Mesodermal cell (in vitro differentiated cells): ENCODE measurements at regions not wholly inside any gene's neighbourhood (a gene's known extent, or its start where the extent isn't known, plus 50 kb on each side); places are given as distances from the start of the nearest gene placed in this dataset.

Experiments used
- H3K27ac ChIP-seq: 2 replicates; pipeline ENCODE4 v1.7.0; 2013; ENCODE audit warnings: mild to moderate bottlenecking, low read depth, low read length, moderate library complexity; ENCODE audit not compliant: severe bottlenecking
- H3K36me3 ChIP-seq: 2 replicates; pipeline ENCODE4 v1.7.1; 2013; ENCODE audit warnings: mild to moderate bottlenecking, low read length, moderate library complexity; ENCODE audit not compliant: control insufficient read depth, insufficient read depth
- H3K4me1 ChIP-seq: one replicate; pipeline ENCODE4 v1.7.1; 2013; ENCODE audit warnings: mild to moderate bottlenecking, low read length; ENCODE audit not compliant: insufficient read depth, control insufficient read depth, poor library complexity, severe bottlenecking
- H3K4me3 ChIP-seq: 2 replicates; pipeline ENCODE4 v1.7.0; 2013; ENCODE audit warnings: low read length, control low read depth, mild to moderate bottlenecking; ENCODE audit not compliant: insufficient read depth, poor library complexity, severe bottlenecking; ENCODE audit errors: extremely low read depth
- H3K9me3 ChIP-seq: 2 replicates; pipeline ENCODE4 v1.7.1; 2013; ENCODE audit warnings: mild to moderate bottlenecking, low read length, moderate library complexity; ENCODE audit not compliant: control insufficient read depth
- WGBS, 2 experiments: methylation state at CpG; one replicate each; pipeline ENCODE4 v1.1.5; 2013; ENCODE audit warnings: missing lambda C conversion rate in 2 of 2; ENCODE audit not compliant: insufficient coverage in 2 of 2; 5-methylcytosine and 5-hydroxymethylcytosine counted together

DNA sequence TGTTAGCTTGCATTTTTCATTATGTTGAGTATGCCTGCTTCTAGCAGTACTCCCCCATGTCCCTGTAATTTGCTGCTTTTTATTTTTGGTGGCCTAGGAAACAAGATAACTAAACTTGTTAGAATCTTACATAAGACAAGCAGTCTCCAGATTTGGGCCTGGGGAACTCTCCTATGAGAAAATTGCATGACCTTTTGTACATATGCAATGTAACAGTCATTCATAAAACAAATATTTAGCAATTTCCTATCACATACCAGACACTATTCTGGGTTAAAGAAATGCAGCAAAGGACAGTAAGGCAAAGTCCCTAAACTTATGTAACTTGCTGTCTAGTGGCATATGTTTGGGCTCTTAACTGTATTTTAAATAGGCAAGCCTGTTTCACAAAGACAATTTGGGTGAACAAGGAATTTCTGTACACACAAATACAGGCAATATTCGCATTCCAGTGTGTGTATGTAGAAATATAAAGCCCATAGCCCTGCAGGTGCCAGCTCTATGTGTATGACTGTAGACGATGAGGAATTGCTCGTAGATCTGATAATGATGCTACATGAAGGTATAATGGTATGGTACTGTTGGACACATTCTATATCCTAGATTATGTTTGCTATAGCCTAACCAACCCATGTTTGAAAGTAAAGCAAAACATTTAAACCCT is 305.2 kb upstream of the CITED2 start:
- Histone ChIP-seq H3K27ac (no peak overlapping the region), H3K4me1 (no peaks in the 10 kb centered on the region), H3K9me3 (no peaks in the 10 kb centered on the region), H3K36me3 (no peaks in the 10 kb centered on the region), H3K4me3 (no peak overlapping the region)
- WGBS, 2 experiments = 100% methylated on average over 2 of the region's 3 CpGs; no CpG with 5 or more reads in 1 of the 2 experiments

DNA sequence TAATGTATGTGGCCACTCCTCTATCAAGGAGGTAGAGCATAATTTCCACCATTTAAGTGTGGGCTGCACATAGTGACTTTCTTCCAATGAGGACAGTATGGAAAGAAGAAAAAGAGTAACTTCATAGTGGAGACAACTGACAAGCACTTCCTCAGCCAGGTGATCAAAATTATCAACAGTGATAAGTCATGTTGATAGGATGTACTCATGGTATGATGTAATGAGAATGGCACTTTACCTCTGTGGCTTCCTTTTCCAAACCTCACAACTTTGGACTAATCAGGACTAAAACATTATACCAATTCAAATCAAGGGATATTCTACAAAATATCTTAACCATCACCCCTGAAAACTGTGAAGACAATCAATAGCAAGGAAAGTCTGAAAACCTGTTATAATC is 302.3 kb upstream of the CITED2 start:
- H3K27ac ChIP-seq = no peak overlapping the region
- H3K36me3 ChIP-seq = no peaks in the 10 kb centered on the region
- H3K9me3 ChIP-seq = no peaks in the 10 kb centered on the region
- H3K4me1 ChIP-seq = no peaks in the 10 kb centered on the region
- no peak overlapping the region for H3K4me3 ChIP-seq

DNA sequence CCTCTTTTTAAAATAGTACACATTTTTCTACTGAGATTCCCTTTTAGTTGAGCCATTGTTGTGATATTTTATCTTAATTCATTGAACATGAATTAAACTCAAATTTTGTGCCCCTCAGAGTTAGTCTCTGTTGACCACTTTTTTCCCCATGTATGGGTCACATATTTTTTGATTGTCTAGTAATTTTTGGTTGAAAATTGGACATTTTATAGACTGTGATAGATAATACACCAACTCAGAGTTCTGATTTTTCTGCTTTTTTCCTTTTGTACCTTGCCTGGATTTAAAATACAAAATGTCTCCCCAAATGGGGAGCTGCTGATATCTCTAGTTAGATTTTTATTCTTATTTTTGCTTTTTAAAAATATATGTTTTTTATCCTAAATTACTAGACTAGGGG is 291.8 kb upstream of the CITED2 start:
- H3K9me3 ChIP-seq = no peaks in the 10 kb centered on the region
- no peaks in the 10 kb centered on the region for H3K36me3 ChIP-seq
- H3K4me1 ChIP-seq = no peaks in the 10 kb centered on the region
- H3K4me3 ChIP-seq = no peak overlapping the region
- H3K27ac ChIP-seq = no peak overlapping the region

DNA sequence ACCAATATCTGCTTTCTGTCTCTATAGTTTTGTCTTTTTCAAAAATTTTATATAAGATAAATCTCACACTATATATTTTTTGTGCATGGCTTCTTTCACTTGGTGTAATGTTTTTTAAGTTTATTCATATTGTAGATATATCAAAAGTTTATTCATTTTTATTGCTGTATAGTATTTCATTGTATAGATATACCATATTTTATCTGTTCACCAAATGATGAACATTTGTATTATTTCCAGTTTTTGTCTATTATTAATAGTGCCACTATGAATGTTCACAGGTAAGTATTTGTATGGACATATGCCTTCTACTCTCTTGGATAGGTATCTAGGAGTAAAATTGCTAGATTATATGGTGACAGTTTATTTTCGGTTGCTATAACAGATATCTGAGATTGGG is 289.5 kb upstream of the CITED2 start:
- no peaks in the 10 kb centered on the region for H3K4me1 ChIP-seq
- no peaks in the 10 kb centered on the region for H3K9me3 ChIP-seq
- no peak overlapping the region for H3K4me3 ChIP-seq
- WGBS, 2 experiments = 100% methylated on average over 1 of the region's 1 CpG
- H3K27ac ChIP-seq = no peak overlapping the region
- no peaks in the 10 kb centered on the region for H3K36me3 ChIP-seq

DNA sequence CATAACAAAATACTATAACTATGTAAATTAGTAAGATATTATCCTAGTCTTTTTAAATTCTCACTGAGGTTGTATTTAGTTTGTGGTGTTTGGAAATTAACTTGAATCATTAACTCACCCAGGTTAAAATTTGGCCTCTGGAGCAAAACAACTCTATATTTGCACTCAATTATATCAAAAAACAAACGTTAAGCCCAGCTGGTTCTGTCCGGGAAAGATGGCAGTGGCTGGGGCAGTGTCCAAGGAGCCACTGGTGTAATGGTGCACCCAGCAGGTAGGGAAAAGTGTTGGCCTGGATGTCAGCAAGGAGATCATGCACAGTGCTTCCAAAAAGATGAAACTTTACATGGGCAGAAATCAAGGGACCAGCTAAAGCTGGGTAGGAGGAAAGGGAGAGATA is 285.3 kb upstream of the CITED2 start:
- WGBS, 2 experiments = 92 to 100% methylated on average over 1 to 2 of the region's 2 CpGs
- no peak overlapping the region for H3K4me3 ChIP-seq
- H3K4me1 ChIP-seq = no peaks in the 10 kb centered on the region
- no peaks in the 10 kb centered on the region for H3K9me3 ChIP-seq
- H3K36me3 ChIP-seq = no peaks in the 10 kb centered on the region
- H3K27ac ChIP-seq = no peak overlapping the region

DNA sequence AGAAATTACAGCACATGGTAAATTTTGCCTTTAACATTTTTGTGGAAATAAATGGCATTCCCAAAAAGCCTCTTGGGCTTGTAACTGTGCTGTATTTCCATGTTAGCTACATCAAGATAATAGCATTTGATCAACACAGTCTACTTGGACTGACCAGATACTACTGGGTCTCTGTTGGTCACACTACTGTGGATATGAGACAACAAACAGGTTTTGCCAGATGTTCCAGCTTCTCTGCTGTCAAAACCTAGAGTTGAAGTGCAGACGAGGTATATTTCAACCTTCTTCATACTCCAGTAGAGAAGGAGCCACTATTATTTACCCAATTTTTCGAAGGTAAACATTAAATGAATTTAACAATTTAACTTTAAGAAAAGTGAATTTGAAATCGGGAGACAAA is 284.7 kb upstream of the CITED2 start:
- WGBS, 2 experiments = no CpG with 5 or more reads among the region's 3 CpGs
- no peaks in the 10 kb centered on the region for H3K36me3 ChIP-seq

DNA sequence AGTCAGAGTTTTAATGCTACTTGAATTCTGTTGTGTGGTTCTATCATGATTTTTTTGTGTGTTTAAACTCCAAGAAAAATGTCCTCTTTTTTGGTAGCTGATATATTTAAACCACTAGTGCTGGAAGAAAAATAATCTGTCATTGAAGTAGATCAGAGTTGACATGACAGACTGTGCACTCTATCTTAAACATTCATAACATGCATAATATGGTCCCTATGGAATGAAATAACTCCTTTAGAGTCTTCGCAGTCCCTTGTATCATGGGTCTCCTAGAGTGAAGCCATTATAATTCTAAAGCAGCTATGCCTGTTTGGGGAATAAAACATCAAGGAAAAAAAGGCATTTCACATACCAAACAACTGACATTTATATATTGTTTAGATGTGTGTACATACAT is 282.7 kb upstream of the CITED2 start:
- H3K4me3 ChIP-seq = no peak overlapping the region
- no peaks in the 10 kb centered on the region for H3K4me1 ChIP-seq
- no CpG with 5 or more reads among the region's 1 CpG for WGBS, 2 experiments
- no peak overlapping the region for H3K27ac ChIP-seq
- no peaks in the 10 kb centered on the region for H3K36me3 ChIP-seq
- no peaks in the 10 kb centered on the region for H3K9me3 ChIP-seq

More for the DNA sequence above, 284.7 kb upstream of the CITED2 start:
- no peak overlapping the region for H3K27ac ChIP-seq
- H3K4me3 ChIP-seq = no peak overlapping the region
- no peaks in the 10 kb centered on the region for H3K4me1 ChIP-seq
- H3K9me3 ChIP-seq = no peaks in the 10 kb centered on the region

DNA sequence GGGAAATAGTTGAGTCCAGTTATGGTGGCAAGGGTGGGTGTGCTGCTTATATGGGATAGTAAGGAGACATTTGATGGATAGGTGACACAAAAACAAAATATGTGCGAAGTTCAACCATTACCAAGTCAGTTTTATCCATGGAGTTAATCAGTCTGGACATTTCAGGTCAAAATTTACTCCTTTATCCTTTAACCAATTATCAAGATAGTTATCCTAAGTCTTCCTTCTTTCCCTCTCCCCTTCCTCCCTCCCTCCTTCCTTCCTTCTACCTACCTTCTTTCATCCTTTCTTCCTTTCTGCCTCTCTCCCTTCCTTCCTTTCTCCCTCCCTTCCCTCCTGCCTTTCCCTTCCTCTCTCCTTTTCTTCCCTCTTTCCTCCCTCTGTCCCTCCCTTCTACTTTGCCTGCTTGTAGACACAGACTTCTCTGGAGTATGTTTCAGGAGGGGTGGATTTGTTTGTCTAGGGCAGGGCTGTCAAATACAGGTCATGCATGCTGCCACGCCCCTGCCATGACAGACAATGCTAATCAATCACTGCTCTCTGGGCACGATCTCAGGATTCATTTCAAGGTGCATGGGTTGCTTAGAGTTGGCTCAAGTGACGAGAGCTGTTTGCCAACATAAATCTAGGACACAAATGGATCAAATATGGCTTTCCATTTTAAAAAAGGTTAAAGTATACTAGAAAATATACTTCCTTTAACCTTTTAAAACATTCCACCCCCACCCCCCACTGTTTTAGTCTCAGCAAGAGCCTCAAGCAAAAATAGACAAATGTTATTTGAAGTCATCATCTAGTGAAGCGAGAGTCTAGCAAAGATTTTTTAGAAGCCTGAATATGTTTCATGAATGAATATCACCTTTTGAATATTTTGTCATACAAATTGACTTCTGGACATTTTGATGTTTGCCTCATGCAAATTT is 281.6 kb upstream of the CITED2 start:
- Histone ChIP-seq H3K9me3 (no peaks in the 10 kb centered on the region), H3K27ac (no peak overlapping the region), H3K4me3 (no peak overlapping the region), H3K36me3 (no peaks in the 10 kb centered on the region), H3K4me1 (no peaks in the 10 kb centered on the region)
- 70 to 90% methylated on average over 2 to 3 of the region's 5 CpGs for WGBS, 2 experiments

DNA sequence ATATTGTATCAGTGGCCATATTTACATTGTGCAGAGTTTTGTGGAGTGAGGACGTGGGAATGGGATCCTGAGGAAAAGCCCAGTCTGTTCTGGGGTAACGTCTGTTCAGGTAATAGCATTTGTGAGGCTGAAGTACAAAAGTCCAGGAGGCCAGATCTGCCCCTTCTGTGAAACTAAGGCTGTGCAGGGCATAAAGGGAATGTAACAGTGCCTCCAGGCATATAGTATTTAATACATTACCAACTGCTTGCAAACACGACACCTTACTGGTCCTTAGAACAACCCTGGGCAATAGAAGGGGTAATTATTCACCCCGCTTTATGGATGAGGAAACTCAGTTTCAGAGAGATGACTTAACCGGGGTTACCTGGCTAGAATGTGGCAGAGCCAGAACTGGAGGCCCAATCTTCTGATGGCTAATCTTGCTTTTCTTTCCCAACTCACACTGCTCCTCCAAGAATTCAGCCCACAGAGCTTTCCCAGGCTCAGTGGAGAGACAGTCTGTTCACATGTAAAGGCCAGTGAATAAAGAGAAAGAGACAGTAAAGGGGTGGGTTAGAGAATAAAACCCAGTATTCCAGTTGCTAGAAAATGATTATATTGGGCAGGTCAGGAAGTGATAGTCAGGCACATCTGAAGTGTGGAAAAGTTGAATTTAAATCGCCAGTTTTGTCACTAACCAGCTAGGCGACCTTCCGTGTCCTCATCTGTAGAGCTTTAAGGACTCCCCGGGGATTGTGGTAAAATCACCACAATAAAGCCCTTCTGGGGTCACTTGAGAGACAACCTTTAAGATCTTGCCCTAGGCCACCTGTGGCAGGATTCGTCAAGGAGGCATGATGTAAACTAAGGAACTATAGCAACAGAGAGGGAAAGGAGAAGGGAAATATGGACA is 280.7 kb upstream of the CITED2 start:
- Histone ChIP-seq H3K4me1 (no peaks in the 10 kb centered on the region), H3K4me3 (no peak overlapping the region), H3K36me3 (no peaks in the 10 kb centered on the region), H3K27ac (no peak overlapping the region), H3K9me3 (no peaks in the 10 kb centered on the region)
- 78 to 84% methylated on average over 7 to 9 of the region's 10 CpGs for WGBS, 2 experiments

DNA sequence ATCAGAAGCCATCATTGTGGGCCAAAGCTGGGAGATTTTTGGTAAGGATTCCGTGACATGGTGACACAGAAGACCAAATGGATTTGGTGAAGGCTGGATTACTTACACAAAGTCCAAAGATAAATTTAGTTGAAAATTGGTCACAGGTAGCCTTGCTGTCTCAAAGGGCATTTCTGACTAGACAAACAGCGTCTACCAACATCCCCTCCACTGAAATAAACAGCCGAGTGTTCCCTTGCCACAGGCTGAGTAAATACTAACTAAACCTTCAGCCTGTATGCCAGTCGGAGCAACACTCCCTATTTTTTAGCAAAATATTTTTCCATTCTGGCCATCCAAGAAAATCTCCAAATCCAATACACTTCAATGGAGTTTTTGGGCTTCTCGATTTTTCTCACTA is 279.9 kb upstream of the CITED2 start:
- Histone ChIP-seq H3K36me3 (no peaks in the 10 kb centered on the region), H3K27ac (no peak overlapping the region), H3K9me3 (no peaks in the 10 kb centered on the region), H3K4me3 (no peak overlapping the region), H3K4me1 (no peaks in the 10 kb centered on the region)
- WGBS, 2 experiments = 90 to 95% methylated on average over 4 of the region's 5 CpGs
